Progenitor cell of endocrine pancreas (in vitro differentiated cells): ENCODE measurements at regions not wholly inside any gene's neighbourhood (a gene's known extent, or its start where the extent isn't known, plus 50 kb on each side); places are given as distances from the start of the nearest gene placed in this dataset.

Experiments used
- DNase-seq: peaks from one replicate; pipeline ENCODE4 v3.0.0; 2021; ENCODE audit warnings: low spot score; ENCODE audit not compliant: unreplicated experiment
- H3K27ac Mint-ChIP-seq: 2 replicates; pipeline ENCODE4 v1.8.0; 2021; ENCODE audit warnings: mild to moderate bottlenecking, moderate library complexity, mixed read lengths
- H3K27me3 Mint-ChIP-seq: 2 replicates; pipeline ENCODE4 v1.8.0; 2021; ENCODE audit warnings: mixed read lengths
- H3K36me3 Mint-ChIP-seq: 2 replicates; pipeline ENCODE4 v1.8.0; 2022; ENCODE audit warnings: mixed read lengths; ENCODE audit not compliant: insufficient read depth
- H3K4me1 Mint-ChIP-seq: 2 replicates; pipeline ENCODE4 v1.8.0; 2021; ENCODE audit warnings: low read depth, mixed read lengths
- H3K4me3 Mint-ChIP-seq: 2 replicates; pipeline ENCODE4 v1.8.0; 2021; ENCODE audit warnings: low read depth, mild to moderate bottlenecking, moderate library complexity, mixed read lengths
- H3K9me3 Mint-ChIP-seq: 2 replicates; pipeline ENCODE4 v1.8.0; 2021; ENCODE audit warnings: low read depth, mixed read lengths
- CTCF ChIP-seq: fragments of 200-600 bp; sonication (generic); IDR thresholded peaks from one replicate; pipeline ENCODE4 v1.5.0; 2021; ENCODE audit warnings: antibody characterized with exemption, mild to moderate bottlenecking; ENCODE audit not compliant: unreplicated experiment

DNA sequence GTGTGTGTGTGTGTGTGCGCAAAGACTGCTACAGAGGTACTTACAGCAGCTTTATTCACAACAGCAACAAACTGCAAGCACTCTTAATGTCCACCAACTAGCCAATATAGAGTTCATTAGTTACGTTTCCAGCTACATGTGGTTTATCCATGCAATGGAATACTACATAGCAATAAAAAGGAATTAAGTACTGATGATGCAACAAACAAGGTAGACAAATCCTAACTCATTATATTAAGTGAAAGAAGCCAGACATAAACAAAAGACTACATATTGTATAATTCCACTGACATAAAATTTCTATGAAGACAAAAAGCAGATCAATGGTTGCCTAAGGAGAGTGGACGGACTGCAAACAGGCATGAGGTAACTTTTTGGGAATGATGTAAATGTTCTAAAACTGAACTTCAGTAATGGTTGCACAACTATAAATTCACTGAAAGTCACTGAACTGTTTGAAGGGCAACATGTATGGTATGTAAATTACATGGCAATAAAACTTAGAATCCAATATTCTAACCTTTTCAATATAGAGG lies 433.7 kb downstream of the SHQ1 start:
- Mint-ChIP-seq H3K4me1 (peaks cover 38% of the 10 kb centered on the region), H3K27me3 (no peaks in the 10 kb centered on the region), H3K36me3 (peaks cover 7% of the 10 kb centered on the region), H3K4me3 (no peak overlapping the region), H3K27ac (no peak overlapping the region), H3K9me3 (no peaks in the 10 kb centered on the region)
- TF ChIP-seq CTCF: no peak
- no peak for DNase-seq

- no peaks in the 10 kb centered on the region for H3K27me3 Mint-ChIP-seq
- DNase-seq: no peak
- H3K27ac Mint-ChIP-seq: peak overlapping the region; percentile 59
- H3K36me3 Mint-ChIP-seq: peaks cover 5% of the 10 kb centered on the region
- H3K4me1 Mint-ChIP-seq: peaks cover 51% of the 10 kb centered on the region
- no peak for TF ChIP-seq CTCF
- no peaks in the 10 kb centered on the region for H3K9me3 Mint-ChIP-seq
- H3K4me3 Mint-ChIP-seq: no peak overlapping the region
Measured at GRCh38 chr3:72413228-72413627, 435.0 kb downstream of the SHQ1 start.

GRCh38 chr3:72412340-72412956 lies 435.8 kb downstream of the SHQ1 start:
- Mint-ChIP-seq H3K9me3 (no peaks in the 10 kb centered on the region), H3K27ac (no peak overlapping the region), H3K4me1 (peaks cover 58% of the 10 kb centered on the region), H3K27me3 (no peaks in the 10 kb centered on the region), H3K4me3 (no peak overlapping the region), H3K36me3 (peaks cover 5% of the 10 kb centered on the region)
- no peak for DNase-seq
- TF ChIP-seq CTCF: no peak

DNA sequence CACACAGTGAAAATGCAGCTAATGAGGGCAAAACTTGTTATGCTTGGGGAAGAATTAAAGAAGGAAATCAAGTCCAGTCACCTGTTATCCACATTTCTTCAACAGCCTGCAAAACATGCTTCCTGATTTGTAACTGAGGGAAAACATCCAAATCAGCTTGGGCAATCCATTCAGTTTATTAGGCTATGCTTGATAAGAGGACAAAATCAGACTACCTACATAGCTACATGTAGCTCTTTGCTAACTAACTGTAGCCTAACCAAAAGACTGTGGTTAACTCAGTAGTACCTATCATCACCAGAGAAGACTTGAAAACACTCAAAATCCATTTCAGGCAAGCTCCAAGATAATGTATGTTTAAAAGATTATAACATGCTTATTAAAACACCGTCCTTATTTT lies 436.4 kb downstream of the SHQ1 start:
- peaks cover 64% of the 10 kb centered on the region for H3K4me1 Mint-ChIP-seq
- H3K36me3 Mint-ChIP-seq: peaks cover 5% of the 10 kb centered on the region
- H3K27ac Mint-ChIP-seq: no peak overlapping the region
- no peaks in the 10 kb centered on the region for H3K9me3 Mint-ChIP-seq
- DNase-seq: no peak
- no peak overlapping the region for H3K4me3 Mint-ChIP-seq
- TF ChIP-seq CTCF: no peak
- H3K27me3 Mint-ChIP-seq: no peaks in the 10 kb centered on the region

DNA sequence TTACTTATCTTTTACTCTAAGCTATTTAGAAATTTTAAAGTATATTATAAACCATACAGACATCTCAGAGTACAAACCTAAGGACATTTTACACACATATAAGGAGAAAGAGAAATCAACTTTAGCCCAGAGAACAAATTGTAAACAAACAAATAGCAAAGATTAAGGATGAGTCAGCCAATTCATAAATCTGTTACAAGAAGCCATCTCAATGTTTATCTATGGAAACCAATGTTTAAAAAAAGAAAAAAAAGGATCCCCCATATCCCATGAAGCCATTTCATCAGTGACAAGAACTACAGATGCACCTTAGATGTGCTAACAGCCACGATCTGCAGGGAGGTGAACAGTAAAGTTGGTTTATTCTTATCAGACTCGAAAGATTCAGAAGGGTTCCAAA lies 437.1 kb downstream of the SHQ1 start:
- H3K9me3 Mint-ChIP-seq: no peaks in the 10 kb centered on the region
- peaks cover 71% of the 10 kb centered on the region for H3K4me1 Mint-ChIP-seq
- H3K27me3 Mint-ChIP-seq: no peaks in the 10 kb centered on the region
- peak overlapping the region; percentile 11 for H3K27ac Mint-ChIP-seq
- no peak for DNase-seq
- TF ChIP-seq CTCF: no peak
- no peak overlapping the region for H3K4me3 Mint-ChIP-seq
- peaks cover 2% of the 10 kb centered on the region for H3K36me3 Mint-ChIP-seq
